Type B pancreatic cell (in vitro differentiated cells): ENCODE measurements at regions not wholly inside any gene's neighbourhood (a gene's known extent, or its start where the extent isn't known, plus 50 kb on each side); places are given as distances from the start of the nearest gene placed in this dataset.
"Not testable (repeated sequence)": the region's sequence is repeated elsewhere in the genome, so short reads cannot be mapped to it uniquely, and the experiment has no call there.

Experiments
- DNase-seq: peaks from one replicate; pipeline ENCODE4 v3.0.0; 2021; ENCODE audit warnings: mixed read lengths; ENCODE audit not compliant: unreplicated experiment; ENCODE audit errors: extremely low spot score
- H3K27ac Mint-ChIP-seq: 2 replicates; pipeline ENCODE4 v1.8.0; 2021; ENCODE audit warnings: mild to moderate bottlenecking, mixed read lengths
- H3K27me3 Mint-ChIP-seq: 2 replicates; pipeline ENCODE4 v1.8.0; 2021; ENCODE audit warnings: mixed read lengths
- H3K36me3 Mint-ChIP-seq: 2 replicates; pipeline ENCODE4 v1.8.0; 2021; ENCODE audit warnings: mixed read lengths
- H3K4me1 Mint-ChIP-seq: one replicate; pipeline ENCODE4 v1.8.0; 2021; ENCODE audit warnings: mixed read lengths; ENCODE audit not compliant: unreplicated experiment
- H3K4me3 Mint-ChIP-seq: 2 replicates; pipeline ENCODE4 v1.8.0; 2021; ENCODE audit warnings: mild to moderate bottlenecking, mixed read lengths
- H3K9me3 Mint-ChIP-seq: 2 replicates; pipeline ENCODE4 v1.8.0; 2021; ENCODE audit warnings: mixed read lengths
- TF ChIP-seq, protein P1 (sequence below): fragments of 200-600 bp; sonication (generic); conservative IDR thresholded peaks from 2 replicates; pipeline ENCODE4 v1.5.0; 2021; ENCODE audit warnings: antibody characterized with exemption, mild to moderate bottlenecking

DNA sequence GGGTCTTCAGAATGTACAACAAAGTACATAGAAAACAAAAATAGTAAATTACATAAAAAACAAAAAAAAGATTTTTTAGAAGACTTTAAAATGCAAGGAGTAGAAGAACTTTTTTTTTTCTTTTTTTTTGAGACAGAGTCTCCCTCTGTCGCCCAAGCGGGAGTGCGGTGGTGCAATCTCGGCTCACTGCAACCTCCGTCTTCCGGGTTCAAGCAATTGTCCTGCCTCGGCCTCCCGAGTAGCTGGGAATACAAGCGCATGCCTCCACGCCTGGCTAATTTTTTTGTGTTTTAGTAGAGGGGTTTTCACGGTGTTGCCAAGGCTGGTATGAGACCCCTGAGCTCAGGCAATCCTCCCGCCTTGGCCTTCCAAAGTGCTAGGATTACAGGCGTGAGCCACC lies 104.5 kb upstream of the ZC3H15 start:
- no peak for DNase-seq
- H3K9me3 Mint-ChIP-seq = peaks cover 10% of the 10 kb centered on the region
- H3K4me1 Mint-ChIP-seq = no peaks in the 10 kb centered on the region
- H3K27ac Mint-ChIP-seq = no peak overlapping the region
- no peaks in the 10 kb centered on the region for H3K27me3 Mint-ChIP-seq
- H3K36me3 Mint-ChIP-seq = peaks cover 5% of the 10 kb centered on the region
- H3K4me3 Mint-ChIP-seq = no peak overlapping the region
- TF ChIP-seq, protein P1, sequence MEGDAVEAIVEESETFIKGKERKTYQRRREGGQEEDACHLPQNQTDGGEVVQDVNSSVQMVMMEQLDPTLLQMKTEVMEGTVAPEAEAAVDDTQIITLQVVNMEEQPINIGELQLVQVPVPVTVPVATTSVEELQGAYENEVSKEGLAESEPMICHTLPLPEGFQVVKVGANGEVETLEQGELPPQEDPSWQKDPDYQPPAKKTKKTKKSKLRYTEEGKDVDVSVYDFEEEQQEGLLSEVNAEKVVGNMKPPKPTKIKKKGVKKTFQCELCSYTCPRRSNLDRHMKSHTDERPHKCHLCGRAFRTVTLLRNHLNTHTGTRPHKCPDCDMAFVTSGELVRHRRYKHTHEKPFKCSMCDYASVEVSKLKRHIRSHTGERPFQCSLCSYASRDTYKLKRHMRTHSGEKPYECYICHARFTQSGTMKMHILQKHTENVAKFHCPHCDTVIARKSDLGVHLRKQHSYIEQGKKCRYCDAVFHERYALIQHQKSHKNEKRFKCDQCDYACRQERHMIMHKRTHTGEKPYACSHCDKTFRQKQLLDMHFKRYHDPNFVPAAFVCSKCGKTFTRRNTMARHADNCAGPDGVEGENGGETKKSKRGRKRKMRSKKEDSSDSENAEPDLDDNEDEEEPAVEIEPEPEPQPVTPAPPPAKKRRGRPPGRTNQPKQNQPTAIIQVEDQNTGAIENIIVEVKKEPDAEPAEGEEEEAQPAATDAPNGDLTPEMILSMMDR = no peak

- Mint-ChIP-seq H3K27ac (no peak overlapping the region), H3K4me3 (no peak overlapping the region), H3K36me3 (peaks cover 5% of the 10 kb centered on the region), H3K4me1 (no peaks in the 10 kb centered on the region), H3K9me3 (peaks cover 10% of the 10 kb centered on the region), H3K27me3 (no peaks in the 10 kb centered on the region)
- DNase-seq = no peak
- TF ChIP-seq, protein P1 = no peak
Measured at GRCh38 chr2:186382932-186383331, 103.1 kb upstream of the ZC3H15 start.

- no peaks in the 10 kb centered on the region for H3K27me3 Mint-ChIP-seq
- TF ChIP-seq, protein P1 = no peak
- H3K27ac Mint-ChIP-seq = no peak overlapping the region
Measured at GRCh38 chr2:186384226-186384625, 101.8 kb upstream of the ZC3H15 start.

GRCh38 chr2:186385638-186386201 lies 100.3 kb upstream of the ZC3H15 start:
- not testable (repeated sequence) for DNase-seq, H3K27me3 Mint-ChIP-seq, H3K4me3 Mint-ChIP-seq, H3K36me3 Mint-ChIP-seq, H3K27ac Mint-ChIP-seq, H3K4me1 Mint-ChIP-seq
- peaks cover 13% of the 10 kb centered on the region for H3K9me3 Mint-ChIP-seq

More at GRCh38 chr2:186384226-186384625, 101.8 kb upstream of the ZC3H15 start:
- Mint-ChIP-seq H3K9me3 (peaks cover 10% of the 10 kb centered on the region), H3K4me1 (no peaks in the 10 kb centered on the region), H3K4me3 (no peak overlapping the region), H3K36me3 (peaks cover 5% of the 10 kb centered on the region)
- no peak for DNase-seq

GRCh38 chr2:186399082-186399644 lies 86.9 kb upstream of the ZC3H15 start:
- Mint-ChIP-seq H3K27ac (no peak overlapping the region), H3K9me3 (no peaks in the 10 kb centered on the region), H3K4me3 (no peak overlapping the region), H3K4me1 (no peaks in the 10 kb centered on the region), H3K36me3 (no peaks in the 10 kb centered on the region), H3K27me3 (no peaks in the 10 kb centered on the region)
- no peak for DNase-seq
- TF ChIP-seq, protein P1 = no peak

DNA sequence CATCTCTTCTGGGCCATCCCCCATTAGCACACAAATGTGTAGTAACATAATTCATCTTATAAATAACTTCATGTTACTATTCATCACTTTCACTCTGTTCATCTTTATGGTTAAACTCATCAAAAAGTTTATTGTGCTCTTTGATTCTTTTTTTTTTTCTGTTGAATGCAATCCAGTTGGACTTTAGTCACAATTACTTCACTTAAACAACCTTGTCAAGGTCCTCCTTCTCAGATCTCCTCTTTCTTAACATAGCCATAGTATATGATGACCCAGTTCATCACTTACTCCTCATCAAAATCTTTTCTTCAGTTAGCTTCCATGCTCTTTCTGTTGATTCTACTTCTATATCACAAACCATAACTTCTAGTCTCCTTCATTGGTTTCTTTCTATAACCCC lies 80.2 kb upstream of the ZC3H15 start:
- DNase-seq = no peak
- TF ChIP-seq, protein P1 = no peak
- H3K27ac Mint-ChIP-seq = no peak overlapping the region
- H3K4me1 Mint-ChIP-seq = no peaks in the 10 kb centered on the region
- H3K4me3 Mint-ChIP-seq = no peak overlapping the region
- peaks cover 6% of the 10 kb centered on the region for H3K9me3 Mint-ChIP-seq
- H3K36me3 Mint-ChIP-seq = no peaks in the 10 kb centered on the region
- H3K27me3 Mint-ChIP-seq = no peaks in the 10 kb centered on the region
